Neutrophil (primary cell): ENCODE measurements at regions not wholly inside any gene's neighbourhood (a gene's known extent, or its start where the extent isn't known, plus 50 kb on each side); places are given as distances from the start of the nearest gene placed in this dataset.

Experiments used
- H3K27ac ChIP-seq: fragments of 200-600 bp; sonication (generic); 2 replicates; pipeline ENCODE4 v1.5.1; 2016; ENCODE audit warnings: mild to moderate bottlenecking, moderate library complexity
- H3K27me3 ChIP-seq: fragments of 200-600 bp; sonication (generic); 2 replicates; pipeline ENCODE4 v1.6.0; 2016; ENCODE audit warnings: mild to moderate bottlenecking
- H3K36me3 ChIP-seq: fragments of 200-600 bp; sonication (generic); 2 replicates; pipeline ENCODE4 v1.5.1; 2017
- H3K4me1 ChIP-seq, 2 experiments: fragments of 200-600 bp in 1 of 2; sonication (generic) in 1 of 2; 1 replicate in 1 of 2; 2 replicates in 1 of 2; pipeline versions ENCODE4 v1.5.1 to v1.6.1; 2013 to 2016; ENCODE audit warnings: low read depth in 1 of 2, low read length in 1 of 2, mild to moderate bottlenecking in 1 of 2, moderate library complexity in 1 of 2; ENCODE audit not compliant: control insufficient read depth in 1 of 2, insufficient read depth in 1 of 2
- H3K4me3 ChIP-seq, 2 experiments: fragments of 200-600 bp in 1 of 2; sonication (generic) in 1 of 2; 1 replicate in 1 of 2; 2 replicates in 1 of 2; pipeline ENCODE4 v1.5.1; 2013 to 2016; ENCODE audit warnings: low read depth in 1 of 2, low read length in 1 of 2, mild to moderate bottlenecking in 1 of 2, moderate library complexity in 1 of 2
- H3K9me3 ChIP-seq: fragments of 200-600 bp; sonication (generic); 2 replicates; pipeline ENCODE4 v1.5.1; 2016
- CTCF ChIP-seq: fragments of 200-600 bp; sonication (generic); IDR thresholded peaks from 2 replicates; pipeline ENCODE4 v1.5.1; 2016; ENCODE audit warnings: antibody characterized with exemption

DNA sequence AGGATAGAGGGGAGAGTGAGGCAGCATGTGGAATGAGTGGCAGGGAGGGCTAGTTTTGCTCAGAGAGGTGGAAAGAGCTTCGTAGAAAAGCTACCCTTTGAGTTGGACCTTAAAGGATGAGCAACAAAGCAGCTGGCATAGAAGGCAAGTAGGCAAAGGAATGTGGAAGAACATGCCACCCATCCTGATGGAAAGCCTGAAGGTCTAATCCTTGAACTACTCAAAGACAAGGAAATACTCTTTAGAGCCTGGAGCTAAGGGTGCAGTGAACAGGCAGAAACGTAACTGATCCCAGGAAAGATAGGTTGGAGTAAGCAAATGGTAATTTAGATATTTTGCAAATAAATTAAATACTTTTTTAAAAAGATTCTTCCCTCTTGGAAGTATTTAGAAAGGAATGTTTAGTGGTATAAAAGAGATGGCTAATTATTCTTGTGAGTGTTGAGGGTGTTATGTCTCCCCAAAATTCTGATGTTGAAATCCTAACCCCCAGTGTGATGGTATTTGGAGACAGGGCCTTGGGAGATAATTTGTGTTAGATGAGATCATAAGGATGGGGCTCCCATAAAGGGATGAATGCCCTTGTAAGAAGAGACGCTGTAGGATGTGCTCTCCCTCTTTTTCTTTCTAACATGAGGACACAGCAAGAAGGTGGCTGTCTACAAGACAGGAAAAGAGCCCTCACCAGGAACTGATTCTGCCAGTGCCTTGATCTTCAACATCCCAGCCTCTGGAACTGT lies 308.1 kb upstream of the RUNX1 start:
- no peaks in the 10 kb centered on the region for H3K36me3 ChIP-seq
- no peak for TF ChIP-seq CTCF
- no peak overlapping the region for H3K4me3 ChIP-seq
- H3K27ac ChIP-seq = no peak overlapping the region
- H3K27me3 ChIP-seq = no peaks in the 10 kb centered on the region
- no peaks in the 10 kb centered on the region for H3K4me1 ChIP-seq
- no peaks in the 10 kb centered on the region for H3K9me3 ChIP-seq

DNA sequence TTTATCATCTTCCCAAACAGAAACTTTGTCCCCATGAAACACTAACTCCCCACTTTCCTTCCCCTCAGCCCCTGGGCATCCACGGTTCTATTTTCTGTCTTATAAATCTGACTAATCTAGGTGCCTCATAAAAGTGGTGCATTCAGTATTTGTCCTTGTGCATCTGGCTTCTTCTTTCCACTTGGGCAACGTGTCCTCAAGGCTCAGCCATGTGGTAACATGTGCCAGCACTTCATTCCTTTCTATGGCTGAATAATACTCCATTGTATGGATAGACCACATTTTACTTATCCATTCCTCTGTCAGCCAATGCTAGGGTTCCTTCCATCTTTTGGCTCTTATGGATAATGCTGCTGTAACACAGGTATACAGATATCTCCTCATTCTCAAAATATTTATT lies 305.0 kb upstream of the RUNX1 start:
- Histone ChIP-seq H3K36me3 (no peaks in the 10 kb centered on the region), H3K4me1 (no peaks in the 10 kb centered on the region), H3K27me3 (peaks cover under 1% of the 10 kb centered on the region), H3K27ac (no peak overlapping the region), H3K9me3 (no peaks in the 10 kb centered on the region), H3K4me3 (no peak overlapping the region)
- TF ChIP-seq CTCF = no peak

DNA sequence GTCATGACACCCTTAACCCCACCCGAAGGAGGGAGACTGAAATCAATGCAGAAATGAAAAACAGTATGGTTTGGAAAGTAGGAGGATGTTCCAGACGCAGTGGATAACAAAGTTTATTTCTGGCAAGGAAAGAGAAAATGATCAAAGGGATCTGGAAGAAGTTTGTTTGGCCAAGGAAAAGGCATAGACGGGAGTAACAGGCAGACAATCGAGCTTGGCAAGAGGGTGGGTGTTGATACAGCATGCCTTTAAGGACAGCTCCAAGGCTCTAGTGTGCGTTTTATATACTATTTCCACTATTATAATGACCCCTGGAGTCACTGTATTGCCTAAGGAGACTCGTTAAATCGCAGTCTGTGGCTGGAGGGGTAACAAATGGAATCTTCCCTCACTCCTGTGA lies 303.7 kb upstream of the RUNX1 start:
- Histone ChIP-seq H3K27me3 (peaks cover 8% of the 10 kb centered on the region), H3K36me3 (no peaks in the 10 kb centered on the region), H3K4me1 (no peaks in the 10 kb centered on the region), H3K9me3 (no peaks in the 10 kb centered on the region), H3K4me3 (no peak overlapping the region), H3K27ac (no peak overlapping the region)
- TF ChIP-seq CTCF = no peak

GRCh38 chr21:35352066-35352770 lies 303.1 kb upstream of the RUNX1 start:
- Histone ChIP-seq H3K4me3 (no peak overlapping the region), H3K27ac (no peak overlapping the region), H3K27me3 (peaks cover 10% of the 10 kb centered on the region)

DNA sequence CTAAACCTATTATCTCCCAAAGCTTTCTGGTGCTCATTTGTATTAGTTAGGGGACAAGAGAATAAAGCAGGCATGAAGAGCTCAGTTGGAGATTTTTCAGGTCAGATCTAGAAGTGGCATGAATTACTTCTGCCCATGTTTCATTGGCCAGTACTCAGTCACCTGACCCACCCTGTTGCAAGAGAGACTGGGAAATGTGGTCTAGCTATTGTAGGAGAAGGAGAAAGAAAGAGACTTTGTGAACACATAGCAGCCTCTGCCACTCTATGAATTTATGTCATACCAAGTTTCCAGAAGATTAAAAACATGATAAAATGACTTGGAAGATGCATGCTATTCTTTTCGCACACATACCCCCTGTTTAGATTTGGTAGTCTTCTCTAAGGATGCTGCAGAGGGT lies 302.3 kb upstream of the RUNX1 start:
- Histone ChIP-seq H3K36me3 (no peaks in the 10 kb centered on the region), H3K4me1 (no peaks in the 10 kb centered on the region), H3K27me3 (peaks cover 15% of the 10 kb centered on the region), H3K4me3 (no peak overlapping the region), H3K9me3 (no peaks in the 10 kb centered on the region), H3K27ac (no peak overlapping the region)
- no peak for TF ChIP-seq CTCF

More at GRCh38 chr21:35352066-35352770, 303.1 kb upstream of the RUNX1 start:
- TF ChIP-seq CTCF = no peak
- Histone ChIP-seq H3K9me3 (no peaks in the 10 kb centered on the region), H3K4me1 (no peaks in the 10 kb centered on the region), H3K36me3 (no peaks in the 10 kb centered on the region)
